ENCODE measurements at regions not wholly inside any gene's neighbourhood (a gene's known extent, or its start where the extent isn't known, plus 50 kb on each side); places are given as distances from the start of the nearest gene placed in this dataset.
A peak's percentile ranks its signal among the peaks of the same experiment; 100 is the strongest.

DNA sequence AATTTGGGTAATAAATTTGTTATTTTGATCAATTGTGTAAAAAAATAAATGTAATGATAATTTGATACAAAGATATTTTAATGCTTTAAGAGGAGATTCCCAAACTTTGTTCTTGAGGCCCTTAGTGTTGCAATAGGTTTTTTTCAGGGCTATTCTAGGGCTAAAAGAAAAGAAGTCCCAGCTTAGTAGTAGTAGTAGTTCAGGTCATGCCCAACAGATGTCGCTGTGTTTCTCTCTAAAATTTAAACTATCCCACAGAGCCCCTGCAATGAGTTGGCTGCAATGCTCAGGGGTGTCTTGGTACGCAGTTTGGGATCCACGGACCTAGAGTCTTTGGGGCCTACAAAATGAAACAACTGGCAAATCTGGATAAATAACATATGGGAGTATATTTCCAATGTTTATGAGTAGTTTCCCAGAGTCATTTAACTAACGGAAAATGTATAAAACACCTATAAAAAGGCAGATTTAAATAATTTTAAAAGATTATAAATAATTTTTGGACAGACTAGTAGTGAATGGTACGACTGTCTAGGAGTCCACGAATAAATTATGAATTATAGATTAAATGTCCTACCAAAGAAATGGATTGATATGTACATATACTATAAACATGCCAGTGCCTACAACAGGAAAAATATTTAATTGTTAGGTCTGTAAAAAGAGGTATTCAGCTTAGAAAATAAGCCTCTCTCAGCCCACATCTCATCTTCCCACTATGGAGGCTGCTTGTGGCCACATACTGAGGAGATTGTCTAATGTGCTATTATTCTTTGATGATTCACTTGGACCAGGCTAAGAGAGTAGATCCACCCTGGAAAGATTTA lies 228.5 kb upstream of the PMFBP1 start:
- Histone ChIP-seq H3K4me3 (no peak overlapping the region), H3K36me3 (no peaks in the 10 kb centered on the region), H3K4me1 (ENCODE audit: insufficient read depth) (no peaks in the 10 kb centered on the region), H3K27me3 (no peaks in the 10 kb centered on the region), H3K9me3 (no peaks in the 10 kb centered on the region), H3K27ac (no peak overlapping the region)
- 41 to 43% (median 43%) methylated on average over 6 of the region's 6 CpGs for WGBS, 3 donors
- TF ChIP-seq, protein P1, sequence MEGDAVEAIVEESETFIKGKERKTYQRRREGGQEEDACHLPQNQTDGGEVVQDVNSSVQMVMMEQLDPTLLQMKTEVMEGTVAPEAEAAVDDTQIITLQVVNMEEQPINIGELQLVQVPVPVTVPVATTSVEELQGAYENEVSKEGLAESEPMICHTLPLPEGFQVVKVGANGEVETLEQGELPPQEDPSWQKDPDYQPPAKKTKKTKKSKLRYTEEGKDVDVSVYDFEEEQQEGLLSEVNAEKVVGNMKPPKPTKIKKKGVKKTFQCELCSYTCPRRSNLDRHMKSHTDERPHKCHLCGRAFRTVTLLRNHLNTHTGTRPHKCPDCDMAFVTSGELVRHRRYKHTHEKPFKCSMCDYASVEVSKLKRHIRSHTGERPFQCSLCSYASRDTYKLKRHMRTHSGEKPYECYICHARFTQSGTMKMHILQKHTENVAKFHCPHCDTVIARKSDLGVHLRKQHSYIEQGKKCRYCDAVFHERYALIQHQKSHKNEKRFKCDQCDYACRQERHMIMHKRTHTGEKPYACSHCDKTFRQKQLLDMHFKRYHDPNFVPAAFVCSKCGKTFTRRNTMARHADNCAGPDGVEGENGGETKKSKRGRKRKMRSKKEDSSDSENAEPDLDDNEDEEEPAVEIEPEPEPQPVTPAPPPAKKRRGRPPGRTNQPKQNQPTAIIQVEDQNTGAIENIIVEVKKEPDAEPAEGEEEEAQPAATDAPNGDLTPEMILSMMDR (IDR thresholded peaks at IDR 0.05) = no peak
- TF ChIP-seq POLR2A (IDR thresholded peaks at IDR 0.05) = no peak
- no peak for TF ChIP-seq EP300 (IDR thresholded peaks at IDR 0.05)
- DNase-seq = peak in 1 of 5 donors; percentile 63
- intact Hi-C loops (cut with DNase I) = no loop called here

DNA sequence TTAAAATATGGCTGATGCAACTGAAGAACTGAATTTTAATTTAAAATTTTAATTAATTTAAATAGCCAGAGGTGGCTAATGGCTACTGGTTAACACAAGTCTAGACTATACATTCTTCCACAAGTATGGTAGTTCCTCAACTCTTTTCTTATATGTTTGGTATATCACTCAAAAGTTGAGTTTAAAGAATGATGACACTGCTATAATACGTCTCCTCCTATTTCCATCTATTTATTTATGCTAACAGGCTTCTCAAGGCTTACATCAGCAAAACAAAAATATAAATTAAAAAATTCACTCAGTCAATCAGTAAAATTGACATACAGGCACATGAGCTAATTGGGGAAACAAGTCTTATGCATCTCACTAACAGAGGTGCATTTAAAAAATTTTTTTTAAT lies 227.9 kb upstream of the PMFBP1 start:
- Histone ChIP-seq H3K9me3 (no peaks in the 10 kb centered on the region), H3K4me1 (ENCODE audit: insufficient read depth) (no peaks in the 10 kb centered on the region), H3K27me3 (no peaks in the 10 kb centered on the region), H3K27ac (no peak overlapping the region), H3K36me3 (no peaks in the 10 kb centered on the region), H3K4me3 (no peak overlapping the region)
- TF ChIP-seq POLR2A (IDR thresholded peaks at IDR 0.05) (no peak), EP300 (IDR thresholded peaks at IDR 0.05) (no peak)
- TF ChIP-seq, protein P1 (IDR thresholded peaks at IDR 0.05) = no peak
- intact Hi-C loops (cut with DNase I) = no loop called here
- DNase-seq = no peak
- 87 to 94% (median 91%) methylated on average over 1 of the region's 1 CpG for WGBS, 3 donors

DNA sequence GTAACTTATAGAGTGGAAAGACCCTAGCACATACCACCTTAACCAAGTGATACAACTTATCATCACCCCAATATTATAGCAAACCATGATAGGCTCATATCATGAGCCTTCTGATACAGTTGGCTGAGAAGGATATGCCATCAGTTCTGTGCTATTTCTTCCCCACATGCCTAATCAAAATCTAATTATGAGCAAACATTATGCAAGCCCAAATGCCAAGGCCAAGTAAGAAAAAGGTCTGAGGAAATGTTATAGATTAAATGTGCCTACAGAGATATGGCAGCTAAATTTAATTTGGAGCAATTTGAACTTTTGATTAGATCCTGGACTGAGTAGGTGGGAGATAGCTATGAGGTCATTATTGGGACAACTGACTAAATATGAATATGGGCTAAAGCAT lies 225.9 kb upstream of the PMFBP1 start:
- TF ChIP-seq, protein P1 (IDR thresholded peaks at IDR 0.05) = no peak
- TF ChIP-seq EP300 (IDR thresholded peaks at IDR 0.05) (no peak), POLR2A (IDR thresholded peaks at IDR 0.05) (no peak)

DNA sequence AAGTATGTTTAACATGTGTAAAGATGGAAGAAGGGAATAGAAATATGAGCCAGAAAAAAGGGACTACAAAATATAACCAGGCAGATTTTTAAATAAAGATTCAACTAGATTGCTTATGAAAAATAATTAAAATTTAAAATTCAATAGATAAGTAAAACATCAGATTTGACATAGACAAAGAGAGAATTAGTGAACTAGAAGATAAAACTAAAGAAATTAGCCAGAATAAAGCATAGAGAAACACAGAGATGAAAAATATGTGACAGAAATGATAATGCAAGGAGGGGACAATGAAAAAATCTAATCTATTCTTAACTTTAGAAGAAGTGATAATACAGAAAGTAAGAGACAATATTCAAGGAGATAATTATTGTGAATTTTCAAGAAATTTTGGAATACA lies 222.6 kb upstream of the PMFBP1 start:
- Histone ChIP-seq H3K9me3 (no peaks in the 10 kb centered on the region), H3K4me1 (ENCODE audit: insufficient read depth) (no peaks in the 10 kb centered on the region), H3K36me3 (no peaks in the 10 kb centered on the region), H3K4me3 (no peak overlapping the region), H3K27me3 (no peaks in the 10 kb centered on the region), H3K27ac (no peak overlapping the region)
- intact Hi-C loops (cut with DNase I) = no loop called here
- no peak for TF ChIP-seq EP300 (IDR thresholded peaks at IDR 0.05)
- TF ChIP-seq, protein P1 (IDR thresholded peaks at IDR 0.05) = no peak
- no peak for TF ChIP-seq POLR2A (IDR thresholded peaks at IDR 0.05)
- DNase-seq = no peak

More for the DNA sequence above, 225.9 kb upstream of the PMFBP1 start:
- intact Hi-C loops (cut with DNase I) = no loop called here
- H3K27ac ChIP-seq = no peak overlapping the region
- H3K27me3 ChIP-seq = no peaks in the 10 kb centered on the region
- no peaks in the 10 kb centered on the region for H3K4me1 ChIP-seq (ENCODE audit: insufficient read depth)
- no peaks in the 10 kb centered on the region for H3K36me3 ChIP-seq
- DNase-seq = no peak
- no peaks in the 10 kb centered on the region for H3K9me3 ChIP-seq
- H3K4me3 ChIP-seq = no peak overlapping the region
